Retinal pigment epithelial cell (primary cell): ENCODE measurements at regions not wholly inside any gene's neighbourhood (a gene's known extent, or its start where the extent isn't known, plus 50 kb on each side); places are given as distances from the start of the nearest gene placed in this dataset.
A peak's percentile ranks its signal among the peaks of the same experiment; 100 is the strongest.

Experiments used
- DNase-seq: peaks from one replicate; pipeline ENCODE4 v3.0.0-alpha.2; 2010; ENCODE audit warnings: low read depth
- H3K4me3 ChIP-seq: 2 replicates; pipeline ENCODE4 v1.5.1; 2011; ENCODE audit warnings: mild to moderate bottlenecking, low read length, control low read depth, moderate library complexity
- CTCF ChIP-seq: conservative IDR thresholded peaks from 2 replicates; pipeline ENCODE4 v1.5.1; 2011; ENCODE audit warnings: low read depth, low read length, control low read depth, inconsistent platforms

GRCh38 chr9:129247285-129248153 is 69.5 kb upstream of the IER5L start:
- no peak for DNase-seq
- no peak for TF ChIP-seq CTCF
- no peak overlapping the region for H3K4me3 ChIP-seq

GRCh38 chr9:129245276-129245675 is 67.2 kb upstream of the IER5L start:
- no peak for DNase-seq
- H3K4me3 ChIP-seq, result no peak overlapping the region
- no peak for TF ChIP-seq CTCF

GRCh38 chr9:129242971-129243561 is 65.0 kb upstream of the IER5L start:
- peak; percentile 62 for DNase-seq
- TF ChIP-seq CTCF, result no peak
- H3K4me3 ChIP-seq, result no peak overlapping the region

DNA sequence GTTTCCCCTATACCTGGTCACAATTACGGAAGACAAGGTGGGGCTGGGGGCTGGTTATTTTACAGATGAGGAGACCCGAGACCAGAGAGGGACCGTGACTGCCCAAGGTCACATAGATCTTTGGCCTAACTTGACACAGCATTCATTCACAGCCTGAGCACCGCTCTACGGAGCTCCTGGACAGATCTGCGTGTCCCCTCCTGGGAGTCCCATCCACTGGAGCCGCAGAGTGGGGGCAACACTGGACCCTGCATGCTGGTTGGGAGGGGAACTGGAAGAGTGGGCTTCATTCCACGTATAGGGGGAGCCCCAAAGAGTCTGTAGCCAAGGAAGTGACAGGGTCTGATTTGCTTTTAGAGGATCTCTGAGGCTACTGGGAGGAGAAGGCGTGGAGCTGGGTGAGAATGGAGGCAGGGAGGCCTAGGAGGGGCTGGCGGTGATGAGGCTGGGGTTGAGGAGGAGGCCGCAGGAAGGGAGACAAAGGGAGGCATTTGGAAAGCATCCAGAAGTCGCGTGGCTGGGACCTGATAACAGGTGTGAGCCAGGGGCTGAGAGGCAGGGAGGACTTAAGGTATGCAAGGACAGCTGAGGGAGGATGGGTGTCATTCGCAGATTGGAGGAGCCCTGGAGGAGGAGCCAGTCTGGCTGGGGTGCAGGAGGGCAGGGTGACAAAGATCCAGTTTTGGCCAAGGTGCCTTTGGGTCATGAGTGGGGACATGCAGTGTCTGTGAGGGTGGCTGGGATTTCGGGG is 64.3 kb upstream of the IER5L start:
- no peak for DNase-seq
- no peak for TF ChIP-seq CTCF
- no peak overlapping the region for H3K4me3 ChIP-seq

- no peak for TF ChIP-seq CTCF
- no peak overlapping the region for H3K4me3 ChIP-seq
- DNase-seq, result no peak
Observed at GRCh38 chr9:129241725-129242124, 63.7 kb upstream of the IER5L start.

DNA sequence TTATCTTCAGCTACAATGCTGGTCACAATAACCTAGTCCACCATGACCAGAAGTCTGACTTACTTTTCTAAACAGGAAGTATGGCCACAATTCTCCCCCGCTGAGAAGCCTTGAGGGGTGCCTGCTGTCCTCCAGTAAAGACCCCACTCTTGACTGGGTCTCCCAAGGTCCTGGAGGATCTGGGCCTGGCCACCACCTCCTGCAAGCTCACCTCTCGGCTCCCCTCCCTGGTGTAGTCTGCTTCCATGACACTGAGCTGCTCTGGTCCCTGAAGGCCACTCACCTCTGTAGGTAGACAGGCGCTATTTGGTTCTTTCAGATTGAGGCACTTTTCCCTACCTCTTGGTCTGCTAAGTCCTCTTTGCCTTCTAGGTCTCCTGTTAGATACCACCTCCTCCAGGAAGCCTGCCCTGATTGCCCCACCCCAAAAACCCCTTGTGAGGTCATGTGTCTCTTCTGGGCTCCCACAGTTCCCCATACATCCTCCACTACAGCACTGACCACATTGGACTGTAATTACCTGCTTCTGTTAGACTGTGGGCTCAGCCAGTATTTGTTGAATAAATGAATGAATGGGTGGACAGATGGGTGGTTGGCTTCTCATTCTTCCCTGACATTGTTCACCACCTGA is 62.6 kb upstream of the IER5L start:
- no peak for DNase-seq
- no peak for TF ChIP-seq CTCF
- H3K4me3 ChIP-seq, result no peak overlapping the region
